Stimulated activated CD4-positive, alpha-beta T cell treated with anti-CD3 and anti-CD28 coated beads, Interleukin-4, amount 100 ng/mL, for 48 hours (primary cell): ENCODE measurements at regions not wholly inside any gene's neighbourhood (a gene's known extent, or its start where the extent isn't known, plus 50 kb on each side); places are given as distances from the start of the nearest gene placed in this dataset.
"Not testable (repeated sequence)": the region's sequence is repeated elsewhere in the genome, so short reads cannot be mapped to it uniquely, and the experiment has no call there.

ENCODE experiments used
- DNase-seq, 2 donors: peaks; one replicate each; pipeline ENCODE4 v3.0.0-alpha.2; 2020; ENCODE audit warnings: low read depth in 2 of 2

DNA sequence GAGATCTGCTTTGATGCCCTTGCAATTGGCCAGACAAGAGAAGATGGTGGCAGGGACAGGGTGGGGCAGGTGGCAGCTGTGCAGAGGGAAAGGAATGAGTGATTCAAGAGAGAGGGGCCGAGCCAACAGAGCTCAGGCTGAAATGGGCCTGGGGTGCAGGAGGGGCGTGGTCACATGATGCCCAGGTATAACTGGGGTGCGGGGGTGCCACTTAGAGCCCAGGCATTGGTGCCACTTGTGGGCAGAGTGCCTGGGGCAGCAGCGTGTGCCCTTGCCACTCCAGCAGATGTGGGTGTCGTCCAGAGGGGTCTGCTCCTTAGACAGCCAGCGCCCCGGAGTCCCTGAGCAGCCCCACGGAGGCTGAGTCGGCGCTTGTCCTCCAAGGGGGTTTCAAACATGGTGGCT lies 88.7 kb downstream of the PLXNA1 start:
- DNase-seq: no peak

DNA sequence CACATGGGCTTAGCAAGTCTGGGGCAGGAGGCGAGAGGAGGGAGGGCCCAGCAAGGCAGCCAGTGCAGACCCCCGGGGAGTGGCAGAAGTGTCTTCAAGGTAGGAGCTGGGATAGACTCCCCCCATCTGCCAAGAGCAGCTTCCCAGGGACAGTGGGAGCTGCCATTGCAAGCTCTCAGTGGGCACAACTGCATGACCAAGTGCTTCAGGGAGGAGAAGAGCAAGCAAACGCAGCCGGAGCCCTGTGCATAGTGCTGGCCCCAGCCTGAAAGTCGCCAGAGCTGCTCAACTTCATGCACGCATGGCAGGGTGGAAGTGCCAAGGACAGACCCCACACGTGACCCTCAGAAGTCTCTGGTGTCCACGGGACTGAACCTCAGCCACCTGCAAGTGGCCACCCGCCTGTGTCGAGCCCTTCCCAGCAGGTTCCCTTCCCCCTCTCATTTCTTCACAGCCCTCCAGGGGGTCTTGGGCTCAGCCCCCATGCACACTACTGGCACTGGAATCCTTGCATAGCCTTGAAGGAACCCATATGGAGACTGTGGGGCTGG lies 89.4 kb downstream of the PLXNA1 start:
- DNase-seq: no peak

DNA sequence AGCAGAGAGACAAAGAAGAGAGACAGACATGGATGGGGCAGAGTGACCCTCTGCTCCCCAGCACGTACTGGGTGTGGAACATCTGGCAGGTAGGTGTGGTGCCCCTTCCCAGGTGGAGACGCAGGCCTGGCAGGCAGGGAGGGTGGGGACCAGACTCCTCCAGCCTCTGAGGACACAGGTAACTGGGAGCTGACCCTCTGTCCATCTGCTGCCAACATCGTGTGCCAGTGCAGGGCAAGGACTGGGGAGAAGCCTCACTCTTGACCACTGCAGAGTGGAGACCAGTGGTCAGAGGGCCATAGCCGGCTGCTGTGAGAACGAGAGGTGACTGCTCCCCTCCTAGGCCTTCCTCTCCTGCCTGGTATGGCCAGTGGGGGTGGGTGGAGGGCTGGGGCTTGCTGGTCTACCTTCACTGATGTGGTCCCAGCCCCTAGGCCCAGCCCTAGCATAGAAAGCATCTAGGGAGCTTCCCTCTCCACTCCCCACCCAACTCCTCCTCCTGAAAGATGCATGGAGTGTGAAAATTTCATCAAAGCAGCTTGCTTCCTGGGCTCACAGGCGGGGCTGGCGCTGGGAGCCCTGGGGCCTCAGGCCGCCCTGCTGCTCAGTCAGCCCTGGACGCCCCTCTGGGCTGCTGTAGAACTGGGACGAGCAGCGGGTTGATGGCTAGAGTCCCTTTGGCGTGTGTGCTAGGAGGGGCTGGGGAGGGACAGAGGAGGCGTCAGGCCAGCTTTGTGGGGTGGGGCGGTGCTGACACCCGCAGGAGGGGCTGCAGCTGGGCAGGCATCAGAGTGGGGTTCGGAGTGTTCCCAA lies 90.3 kb downstream of the PLXNA1 start:
- DNase-seq: no peak

DNA sequence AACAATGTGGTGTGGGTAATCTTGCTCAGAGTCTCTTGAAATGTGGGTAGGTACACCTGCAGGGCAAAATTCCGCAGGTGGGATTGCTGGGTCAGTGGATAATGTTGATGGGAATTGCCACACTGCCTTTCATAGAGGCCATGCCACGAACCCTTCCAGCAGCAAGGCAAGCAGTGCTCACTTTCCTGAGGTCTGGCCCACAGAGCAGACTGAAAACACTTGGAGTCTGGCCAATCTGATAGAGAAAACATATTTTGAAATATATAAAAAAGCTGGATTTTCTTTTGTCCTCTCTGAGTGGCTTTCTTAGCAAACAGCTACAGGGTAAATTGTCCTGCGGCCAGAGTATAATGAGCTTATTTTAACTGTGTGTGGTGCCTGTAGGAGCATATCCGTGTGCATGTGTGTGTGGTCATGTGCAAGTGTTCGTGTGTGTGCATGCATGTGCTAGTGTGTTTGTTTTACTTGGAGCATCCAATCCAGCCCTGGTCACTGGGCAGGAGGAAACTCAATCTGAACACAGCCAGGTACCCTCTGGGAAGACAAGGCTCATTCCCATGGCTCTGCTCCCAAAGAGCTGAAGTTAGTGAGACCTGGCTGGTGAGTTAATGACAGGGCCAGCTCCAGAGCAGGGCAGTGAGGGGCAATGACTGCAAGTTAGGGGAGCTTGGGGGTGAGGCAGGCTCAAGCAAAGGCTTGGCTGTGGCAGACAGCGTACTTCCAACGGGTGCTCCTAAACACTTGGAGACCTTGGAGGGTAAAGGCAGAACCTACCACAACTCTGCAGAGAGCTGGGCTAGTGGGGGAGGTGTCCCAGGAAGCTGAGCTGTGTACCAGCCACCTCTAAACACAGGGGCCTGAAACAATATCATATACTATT lies 91.3 kb downstream of the PLXNA1 start:
- DNase-seq: no peak

DNA sequence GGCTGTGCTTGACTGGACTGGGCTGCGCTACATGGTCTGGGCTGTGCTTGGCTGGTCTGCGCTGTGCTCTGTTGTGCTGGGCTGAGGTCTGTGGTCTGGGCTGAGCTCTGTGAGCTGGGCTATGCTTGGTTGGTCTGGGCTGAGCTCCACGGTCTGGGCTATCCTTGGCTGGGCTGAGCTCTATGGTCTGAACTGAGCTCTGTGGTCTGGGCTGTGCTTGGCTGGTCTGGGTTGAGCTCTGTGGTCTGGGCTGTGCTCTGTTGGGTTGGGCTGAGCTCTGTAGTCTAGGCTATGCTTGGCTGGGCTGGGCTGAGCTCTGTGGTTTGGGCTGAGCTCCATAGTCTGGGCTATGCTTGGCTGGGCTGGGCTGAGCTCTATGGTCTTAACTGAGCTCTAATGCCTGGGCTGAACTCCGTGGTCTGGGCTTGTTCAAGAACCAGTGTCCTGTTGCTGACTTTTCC lies 92.0 kb downstream of the PLXNA1 start:
- no peak for DNase-seq

DNA sequence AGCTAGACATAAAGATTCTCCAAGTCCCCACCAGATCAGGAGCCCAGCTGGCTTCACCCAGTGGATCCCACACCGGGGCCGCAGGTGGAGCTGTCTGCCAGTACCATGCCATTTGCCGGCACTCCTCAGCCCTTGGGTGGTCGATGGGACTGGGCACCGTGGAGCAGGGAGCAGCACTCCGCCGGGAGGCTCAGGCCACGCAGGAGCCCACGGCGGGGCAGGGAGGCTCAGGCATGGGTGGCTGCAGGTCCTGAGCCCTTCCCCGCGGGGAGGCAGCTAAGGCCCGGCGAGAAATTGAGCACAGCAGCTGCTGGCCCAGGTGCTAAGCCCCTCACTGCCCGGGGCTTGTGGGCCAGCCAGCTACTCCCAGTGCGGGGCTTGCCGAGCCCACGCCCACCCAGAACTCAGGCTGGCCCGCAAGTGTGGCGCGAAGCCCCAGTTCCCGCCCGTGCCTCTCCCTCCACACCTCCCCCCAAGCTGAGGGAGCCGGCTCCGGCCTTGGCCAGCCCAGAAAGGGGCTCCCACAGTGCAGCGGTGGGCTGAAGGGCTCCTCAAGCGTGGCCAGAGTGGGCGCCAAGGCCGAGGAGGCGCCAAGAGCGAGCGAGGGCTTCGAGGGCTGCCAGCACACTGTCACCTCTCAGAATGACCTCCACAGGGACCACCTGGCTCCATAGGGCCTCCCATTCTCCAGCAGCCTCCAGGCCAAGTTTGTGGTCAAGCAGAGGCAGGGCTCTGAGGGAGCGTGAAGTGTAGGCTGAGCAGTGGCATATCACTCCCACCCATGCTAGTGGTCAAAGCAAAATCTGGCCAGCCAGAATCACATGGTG lies 93.5 kb downstream of the PLXNA1 start:
- DNase-seq: not testable (repeated sequence)

DNA sequence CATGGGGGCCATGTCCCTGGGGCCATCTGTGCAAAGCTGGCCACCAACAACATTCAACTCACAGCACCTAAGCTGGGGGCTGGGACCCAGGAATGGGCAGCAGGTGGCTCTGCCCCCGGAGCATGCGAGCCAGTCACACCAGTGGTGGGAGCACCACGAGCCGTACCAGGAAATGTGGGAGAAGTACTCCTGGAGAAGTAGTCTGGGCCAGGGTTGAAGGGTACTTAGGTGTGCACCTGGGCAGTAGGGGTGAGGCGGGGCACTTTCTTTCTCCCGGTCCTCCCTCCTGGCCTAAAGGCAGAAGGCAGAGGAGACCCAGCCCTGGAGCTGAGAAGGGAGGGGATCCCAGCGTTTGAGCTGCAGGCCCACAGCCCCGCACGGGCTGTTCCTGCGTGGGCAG lies 94.2 kb downstream of the PLXNA1 start:
- DNase-seq: no peak

DNA sequence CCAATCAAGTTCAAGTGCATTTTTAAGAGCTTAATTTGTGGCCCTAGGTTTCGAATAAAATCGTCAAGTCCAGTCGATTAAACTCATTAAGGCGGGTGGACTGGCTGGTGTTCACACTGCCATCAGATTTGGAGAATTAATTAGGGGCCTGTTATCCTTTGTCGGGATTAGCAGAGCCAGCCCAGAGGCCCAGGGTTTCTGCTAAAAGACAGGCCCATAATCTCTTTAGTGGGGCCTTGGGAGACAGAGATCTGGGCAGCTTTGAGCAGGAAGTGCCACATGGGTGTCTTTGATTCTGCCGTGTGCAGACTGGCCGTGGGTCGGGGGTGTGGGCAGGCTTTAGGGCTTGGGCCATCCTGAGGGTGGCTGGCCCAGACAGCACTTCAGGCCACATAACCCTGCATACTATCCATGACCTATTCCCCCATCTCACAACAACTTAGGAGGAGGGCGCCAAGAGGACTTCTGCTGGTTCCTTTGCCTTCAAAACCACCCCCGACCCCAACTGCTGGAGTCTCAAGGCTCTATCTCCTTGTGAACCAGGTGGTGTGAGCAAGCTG lies 94.7 kb downstream of the PLXNA1 start:
- DNase-seq: no peak

DNA sequence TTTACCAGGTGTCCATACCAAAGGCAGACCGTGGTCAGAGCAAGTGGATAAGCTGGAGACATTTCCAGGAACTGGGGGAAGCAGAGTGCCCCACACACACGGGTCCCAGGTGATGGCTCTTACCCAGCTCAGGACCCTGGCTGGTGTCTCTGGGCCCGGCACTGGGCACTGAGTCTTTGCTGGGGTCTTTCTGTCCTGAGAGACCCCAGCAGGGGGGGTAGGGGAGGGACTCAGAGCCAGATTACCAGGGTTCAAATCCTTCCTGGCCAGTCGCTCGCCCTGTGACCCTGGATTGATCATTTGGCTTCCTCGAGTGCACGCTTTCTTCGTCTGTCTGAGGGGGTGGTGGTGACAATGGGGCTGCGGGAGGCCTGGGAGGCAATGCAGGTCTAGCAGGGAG lies 95.7 kb downstream of the PLXNA1 start:
- no peak for DNase-seq

DNA sequence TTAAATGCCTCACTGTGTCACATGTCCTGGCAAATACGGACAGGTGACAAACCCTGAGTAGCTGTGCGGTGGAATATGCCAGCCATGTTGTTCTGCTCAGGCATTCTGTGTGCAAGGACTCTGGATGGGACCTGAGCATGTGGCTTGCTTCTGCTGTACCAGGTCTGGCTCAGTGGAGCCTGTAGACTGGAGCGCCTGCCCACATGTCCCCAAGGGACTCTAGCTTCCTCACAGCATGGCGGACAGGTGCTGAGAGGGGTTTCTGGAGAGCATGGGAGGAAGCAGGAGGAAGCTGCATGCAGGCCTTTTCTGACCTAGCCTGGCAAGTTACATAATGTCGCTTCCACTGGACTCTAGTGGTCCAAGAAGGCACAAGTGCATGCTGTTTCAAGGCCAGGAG lies 96.3 kb downstream of the PLXNA1 start:
- no peak for DNase-seq

DNA sequence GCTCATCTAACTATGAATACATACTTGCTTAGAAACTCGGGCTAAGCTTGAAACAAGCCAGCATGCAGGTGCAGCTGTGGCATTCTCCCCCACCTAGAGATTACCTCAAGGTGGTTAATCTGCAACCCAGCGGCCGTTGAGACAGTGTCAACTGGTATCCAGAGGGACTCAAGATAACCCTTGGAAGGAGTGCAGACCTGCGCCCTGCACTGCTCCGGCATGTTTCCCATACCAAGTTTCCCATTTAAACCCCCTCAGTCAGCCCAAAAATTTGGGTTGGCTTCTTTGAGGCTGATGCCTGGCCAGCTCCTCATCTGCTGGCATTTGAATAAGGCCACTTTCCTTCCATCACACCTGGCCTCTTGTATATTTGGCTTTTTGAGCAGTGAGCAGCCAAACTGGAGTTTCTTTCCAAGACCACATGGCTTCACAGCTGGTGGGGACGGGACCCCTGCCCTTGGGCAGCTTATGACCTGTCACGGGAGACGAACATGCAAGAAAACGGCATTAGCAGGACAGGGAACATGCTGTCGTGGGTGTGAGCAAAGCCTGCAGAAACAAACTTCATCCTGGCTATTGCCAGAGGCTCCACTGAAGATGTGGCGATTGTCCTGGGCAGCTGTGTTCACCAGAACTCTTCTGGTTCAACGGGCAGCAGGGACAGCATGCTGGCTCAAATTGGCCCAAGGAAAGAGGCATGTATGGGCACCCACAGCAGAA lies 98.2 kb downstream of the PLXNA1 start:
- DNase-seq: no peak

DNA sequence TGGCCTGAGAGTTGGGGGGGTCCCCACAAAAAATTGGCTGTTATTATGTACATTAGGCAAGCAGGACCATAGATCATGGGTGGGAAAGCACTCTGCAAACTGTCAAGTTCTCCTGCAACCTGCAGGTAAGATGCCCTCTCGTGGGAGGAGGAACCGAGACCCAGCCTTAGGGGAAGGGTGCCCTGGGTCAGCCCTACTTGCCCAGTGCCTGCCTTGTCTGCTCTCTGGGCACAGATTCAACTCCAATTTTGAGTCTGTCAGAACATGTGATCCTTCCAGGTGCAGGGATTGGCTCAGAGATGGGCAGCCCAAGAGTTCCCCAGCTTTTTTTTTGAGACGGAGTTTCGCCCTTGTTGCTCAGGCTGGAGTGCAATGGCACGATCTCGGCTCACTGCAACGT lies 99.2 kb downstream of the PLXNA1 start:
- no peak for DNase-seq

DNA sequence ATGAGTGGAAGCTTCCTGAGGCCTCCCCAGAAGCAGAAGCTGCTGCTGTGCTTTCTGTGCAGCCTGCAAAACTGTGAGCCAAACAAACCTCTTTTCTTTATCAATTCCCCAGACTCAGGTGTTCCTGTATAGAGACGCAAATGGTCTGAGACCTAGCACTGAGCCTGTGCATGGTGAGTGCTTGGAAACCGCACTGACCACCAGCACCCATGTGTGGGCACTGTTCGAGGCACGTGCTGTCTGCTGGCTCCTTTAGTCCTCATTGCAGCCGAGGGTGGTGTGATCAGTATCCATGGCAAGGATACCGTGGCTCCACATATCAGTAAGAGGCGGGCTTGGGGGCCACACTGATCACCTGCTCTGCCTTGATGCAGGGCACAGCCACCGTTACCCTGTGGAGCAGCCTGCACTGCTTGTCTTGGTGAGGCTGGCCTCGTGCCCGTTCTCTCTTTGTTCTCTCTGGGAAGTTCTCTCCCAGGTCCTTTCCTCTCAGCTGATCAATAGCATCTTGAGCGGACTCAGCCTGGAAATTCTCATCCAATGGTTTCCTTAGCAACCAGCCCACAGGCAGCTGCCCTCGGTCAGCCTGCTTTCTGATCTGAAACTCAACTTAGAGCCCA lies 101.0 kb downstream of the PLXNA1 start:
- DNase-seq: no peak

DNA sequence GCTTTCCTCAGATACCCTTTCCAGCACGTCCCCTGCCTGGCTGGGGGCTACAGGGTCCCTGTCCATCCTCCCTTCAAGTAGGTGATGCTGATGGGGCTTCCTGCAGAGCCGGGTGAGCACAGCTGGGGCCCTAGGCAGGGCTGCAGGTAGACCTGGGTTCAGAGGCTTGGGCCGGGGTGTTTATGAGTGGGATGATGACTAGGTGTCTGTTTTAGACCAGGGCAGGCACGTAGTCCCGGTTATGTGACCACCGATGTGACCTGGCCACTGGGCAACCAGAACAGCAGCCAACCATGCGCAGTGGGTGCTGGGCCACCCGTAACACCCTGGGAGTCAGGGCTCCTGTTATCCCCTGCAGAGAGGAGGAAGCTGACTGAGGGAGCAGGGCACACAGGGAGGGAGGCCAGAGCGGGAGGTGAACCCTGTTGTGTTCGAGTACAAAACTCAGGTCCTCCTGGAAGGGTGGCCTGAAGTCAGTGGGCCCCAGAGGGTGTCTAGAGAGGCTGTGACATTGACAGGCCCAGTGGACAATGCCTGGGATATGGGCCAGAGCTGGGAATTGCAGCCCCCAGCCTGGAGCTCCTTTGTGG lies 101.6 kb downstream of the PLXNA1 start:
- no peak for DNase-seq

DNA sequence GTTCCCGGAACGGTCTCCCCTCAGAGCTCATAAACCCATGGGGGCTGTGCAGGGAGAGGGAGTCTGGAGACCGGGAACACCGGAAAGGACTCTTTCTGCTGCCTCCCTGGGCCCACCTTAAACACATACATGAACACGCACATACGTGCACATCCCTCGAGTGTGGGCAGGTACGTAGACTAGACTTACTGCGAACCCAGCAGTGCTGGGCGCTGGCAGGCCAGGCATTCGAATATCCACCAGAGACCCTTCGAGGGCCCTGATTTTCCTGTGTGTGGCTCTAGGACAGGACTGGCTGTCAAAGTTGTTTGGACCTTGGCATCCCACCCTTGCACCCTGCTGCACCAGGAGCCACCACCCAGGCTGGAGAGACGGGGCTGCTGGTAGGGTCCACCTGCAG lies 102.7 kb downstream of the PLXNA1 start:
- DNase-seq: no peak

DNA sequence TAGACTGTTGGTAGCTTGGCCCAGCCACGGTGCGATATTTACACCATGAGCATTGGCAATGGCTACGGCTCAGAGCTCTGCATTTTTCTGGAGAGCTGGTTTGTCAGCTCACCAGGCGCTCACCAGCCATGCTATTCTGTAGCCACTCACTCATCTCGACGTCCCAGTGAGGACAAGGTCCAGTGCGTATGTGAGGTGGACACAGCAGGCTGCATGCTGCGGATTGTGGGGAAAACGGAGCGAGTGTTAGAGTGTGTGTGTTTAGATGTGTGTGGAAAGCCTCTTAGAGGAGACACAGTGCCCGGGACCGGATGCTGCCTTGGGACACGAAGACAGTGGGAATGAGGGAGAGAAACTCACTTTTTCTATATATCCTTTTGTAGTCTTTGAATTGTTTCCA lies 103.7 kb downstream of the PLXNA1 start:
- DNase-seq: not testable (repeated sequence)

DNA sequence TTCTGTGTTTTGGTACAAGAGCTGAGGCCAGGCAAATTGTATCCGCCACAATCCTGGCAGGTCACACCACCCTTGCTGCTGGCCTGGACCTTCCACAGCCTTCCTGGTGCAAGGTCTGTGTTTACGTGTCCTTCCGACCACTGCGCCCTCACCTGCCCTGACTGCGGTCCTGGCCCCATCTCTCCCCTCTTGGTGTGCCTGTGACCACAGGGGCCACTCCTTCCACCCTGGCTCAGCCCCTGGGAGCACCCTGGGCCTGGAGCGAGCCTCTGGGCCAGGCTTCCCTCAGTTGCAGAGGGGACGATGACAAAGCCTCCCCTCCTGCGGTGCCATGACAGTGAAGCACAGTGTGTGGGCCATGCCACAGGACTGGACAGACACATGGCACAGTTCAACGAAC lies 104.5 kb downstream of the PLXNA1 start:
- DNase-seq: no peak

DNA sequence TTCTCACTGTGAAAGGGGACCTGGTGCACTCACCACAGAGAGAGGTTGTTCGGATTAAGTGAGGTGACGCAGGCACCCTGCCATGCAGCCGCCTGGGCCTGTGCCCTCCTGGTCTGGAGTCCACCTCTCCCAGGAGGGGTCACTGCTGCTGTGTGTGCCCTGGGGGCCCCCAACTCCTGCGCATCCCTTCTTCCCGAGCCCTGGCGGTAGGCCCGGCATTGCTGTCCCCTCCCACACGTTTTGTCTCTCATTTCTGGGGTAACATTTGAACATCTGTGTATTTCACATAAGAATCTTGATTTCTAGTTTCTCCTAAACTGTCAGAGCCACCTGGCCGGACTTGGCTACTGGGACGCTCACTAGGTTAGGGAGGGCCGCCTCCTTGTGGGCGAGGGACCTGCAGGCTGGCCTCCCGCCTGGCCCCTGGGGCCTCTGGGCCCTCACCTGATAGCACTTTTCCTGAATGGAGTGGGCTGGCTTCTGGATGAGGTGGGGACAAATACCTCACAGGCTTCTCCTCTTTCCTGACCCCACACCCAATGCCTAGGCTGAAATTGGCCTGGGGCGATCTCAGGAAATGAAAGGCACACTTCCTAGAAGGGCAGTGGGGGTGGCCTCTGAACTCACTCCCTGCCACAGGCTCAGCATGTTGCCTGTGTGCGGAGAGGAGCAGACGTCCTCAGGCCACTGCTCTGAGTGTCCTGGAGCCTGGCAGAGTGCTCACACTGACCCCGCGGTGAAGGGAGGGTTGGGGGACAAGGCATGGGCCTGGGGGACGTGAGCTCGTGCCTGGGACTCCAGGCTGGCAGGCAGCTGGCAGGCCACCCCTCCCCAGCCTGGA lies 104.2 kb upstream of the PRR23E start:
- DNase-seq: no peak
